NCI-H460 (cell line): ENCODE measurements at regions not wholly inside any gene's neighbourhood (a gene's known extent, or its start where the extent isn't known, plus 50 kb on each side); places are given as distances from the start of the nearest gene placed in this dataset.

Experiments used
- DNase-seq: peaks from one replicate; pipeline ENCODE4 v3.0.0-alpha.2; 2016; ENCODE audit warnings: low read depth; ENCODE audit errors: extremely low read depth

DNA sequence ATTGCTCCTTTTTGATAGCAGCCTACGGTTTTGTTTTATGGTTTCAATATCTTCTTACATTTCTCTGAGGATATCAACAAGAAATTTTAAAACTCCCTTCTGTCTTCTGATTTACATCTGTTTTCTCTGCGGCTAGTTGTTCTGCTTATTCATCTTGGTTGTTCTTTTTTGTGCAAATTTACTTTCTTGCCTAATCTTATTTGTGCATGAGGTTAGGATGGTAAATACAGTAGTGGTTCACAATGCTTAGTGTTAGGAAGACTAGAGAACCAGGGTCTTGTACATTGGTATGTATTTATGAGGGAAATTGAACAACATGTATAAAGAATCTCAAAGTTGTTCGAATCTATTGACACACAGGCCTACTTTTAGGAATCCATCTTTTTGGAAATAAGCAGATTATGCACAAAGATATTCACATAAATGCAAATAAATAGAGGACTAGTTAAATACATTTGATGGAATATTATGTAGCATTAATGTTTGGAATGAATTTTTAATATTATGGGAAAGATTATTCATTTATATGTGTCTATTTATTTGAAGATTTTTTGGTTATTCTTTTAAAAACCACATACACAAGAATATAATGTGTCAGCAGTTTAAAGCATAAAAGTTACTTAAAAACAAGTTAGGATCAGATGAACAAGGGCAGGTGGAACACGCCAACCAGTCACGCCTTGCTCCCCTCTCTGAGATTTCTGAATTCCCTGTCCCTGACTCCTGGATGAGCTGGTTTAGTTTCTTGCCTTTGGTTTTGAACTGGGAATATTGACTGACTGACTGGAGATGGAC lies 51.4 kb upstream of the RFC3 start:
- no peak for DNase-seq

DNA sequence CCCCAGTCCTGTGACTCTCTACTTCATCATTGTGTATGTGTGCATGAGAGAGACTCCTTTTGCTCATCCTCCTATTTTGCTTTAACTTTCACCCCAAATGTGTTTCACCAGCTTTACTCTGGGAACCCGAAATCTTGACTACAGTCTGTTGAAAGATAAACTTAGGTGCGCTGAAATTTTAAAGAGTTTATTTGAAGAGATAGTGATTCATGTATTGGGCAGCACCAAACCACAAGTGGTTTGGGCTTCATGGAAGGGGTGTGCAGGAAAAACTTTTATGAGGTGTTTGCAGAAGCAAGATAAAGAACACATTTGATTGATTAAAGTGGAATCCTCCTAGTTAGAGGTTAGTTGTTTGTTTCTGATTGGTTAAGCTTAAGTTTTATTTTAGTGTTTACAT lies 50.8 kb upstream of the RFC3 start:
- no peak for DNase-seq
